ENCODE measurements at regions not wholly inside any gene's neighbourhood (a gene's known extent, or its start where the extent isn't known, plus 50 kb on each side); places are given as distances from the start of the nearest gene placed in this dataset.

- no peak for FAIRE-seq
Observed at GRCh38 chr2:64287202-64287740, 143.1 kb upstream of the PELI1 start.

- no peak for FAIRE-seq
Observed at GRCh38 chr2:64288321-64289193, 144.3 kb upstream of the PELI1 start.

- FAIRE-seq = no peak
Observed at GRCh38 chr2:64289251-64289650, 145.0 kb upstream of the PELI1 start.

GRCh38 chr2:64289737-64290136 is 145.5 kb upstream of the PELI1 start:
- FAIRE-seq = no peak

GRCh38 chr2:64291181-64291580 is 147.0 kb upstream of the PELI1 start:
- FAIRE-seq = no peak

GRCh38 chr2:64295326-64296139 is 151.3 kb upstream of the PELI1 start:
- no peak for FAIRE-seq

GRCh38 chr2:64296140-64296480 is 151.9 kb upstream of the PELI1 start:
- FAIRE-seq = no peak

- FAIRE-seq = no peak
Observed at GRCh38 chr2:64296695-64297346, 152.6 kb upstream of the PELI1 start.

- FAIRE-seq = no peak
Observed at GRCh38 chr2:64298161-64298560, 153.9 kb upstream of the PELI1 start.

- FAIRE-seq = no peak
Observed at GRCh38 chr2:64300066-64300465, 153.9 kb upstream of the LGALSL start.

- FAIRE-seq = no peak
Observed at GRCh38 chr2:64303250-64303649, 150.7 kb upstream of the LGALSL start.

GRCh38 chr2:64307421-64307820 is 146.5 kb upstream of the LGALSL start:
- no peak for FAIRE-seq

- no peak for FAIRE-seq
Observed at GRCh38 chr2:64311191-64311910, 142.6 kb upstream of the LGALSL start.

- FAIRE-seq = no peak
Observed at GRCh38 chr2:64311948-64312621, 141.9 kb upstream of the LGALSL start.

GRCh38 chr2:64312622-64313397 is 141.2 kb upstream of the LGALSL start:
- FAIRE-seq = no peak

- no peak for FAIRE-seq
Observed at GRCh38 chr2:64313398-64313723, 140.6 kb upstream of the LGALSL start.

GRCh38 chr2:64315291-64315960 is 138.5 kb upstream of the LGALSL start:
- FAIRE-seq = no peak

GRCh38 chr2:64317707-64318475 is 136.1 kb upstream of the LGALSL start:
- FAIRE-seq = no peak

GRCh38 chr2:64318476-64318748 is 135.6 kb upstream of the LGALSL start:
- no peak for FAIRE-seq

- no peak for FAIRE-seq
Observed at GRCh38 chr2:64319896-64320295, 134.1 kb upstream of the LGALSL start.
